GM10266 (cell line): ENCODE measurements at regions not wholly inside any gene's neighbourhood (a gene's known extent, or its start where the extent isn't known, plus 50 kb on each side); places are given as distances from the start of the nearest gene placed in this dataset.

Experiments used
- DNase-seq: peaks from one replicate; pipeline ENCODE4 v3.0.0; 2012; ENCODE audit errors: extremely low spot score
- TF ChIP-seq, protein P1 (sequence below): IDR thresholded peaks from 2 replicates; pipeline ENCODE4 v1.5.1; 2012; ENCODE audit warnings: mild to moderate bottlenecking, low read depth; ENCODE audit not compliant: control insufficient read depth, insufficient read depth; ENCODE audit errors: missing control alignments

DNA sequence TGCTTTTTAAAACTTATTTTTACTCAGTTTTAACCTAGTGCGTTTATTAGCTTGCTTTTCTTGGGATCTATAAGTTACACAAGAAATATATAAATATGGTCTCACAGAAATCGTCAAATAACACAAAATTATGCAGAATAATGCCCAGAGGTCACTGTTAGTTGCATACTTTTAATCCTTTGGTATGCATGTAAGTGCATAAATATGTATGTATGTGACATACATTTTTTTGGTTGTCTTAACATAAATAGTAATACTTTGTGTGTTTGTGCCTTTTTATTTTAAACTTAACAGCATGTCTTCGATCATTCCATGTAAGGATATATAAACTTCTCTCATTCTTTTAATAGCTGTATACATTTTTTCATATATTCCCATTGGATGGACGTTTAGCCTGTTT, 459.6 kb downstream of the PCNX1 start:
- DNase-seq: no peak
- TF ChIP-seq, protein P1, sequence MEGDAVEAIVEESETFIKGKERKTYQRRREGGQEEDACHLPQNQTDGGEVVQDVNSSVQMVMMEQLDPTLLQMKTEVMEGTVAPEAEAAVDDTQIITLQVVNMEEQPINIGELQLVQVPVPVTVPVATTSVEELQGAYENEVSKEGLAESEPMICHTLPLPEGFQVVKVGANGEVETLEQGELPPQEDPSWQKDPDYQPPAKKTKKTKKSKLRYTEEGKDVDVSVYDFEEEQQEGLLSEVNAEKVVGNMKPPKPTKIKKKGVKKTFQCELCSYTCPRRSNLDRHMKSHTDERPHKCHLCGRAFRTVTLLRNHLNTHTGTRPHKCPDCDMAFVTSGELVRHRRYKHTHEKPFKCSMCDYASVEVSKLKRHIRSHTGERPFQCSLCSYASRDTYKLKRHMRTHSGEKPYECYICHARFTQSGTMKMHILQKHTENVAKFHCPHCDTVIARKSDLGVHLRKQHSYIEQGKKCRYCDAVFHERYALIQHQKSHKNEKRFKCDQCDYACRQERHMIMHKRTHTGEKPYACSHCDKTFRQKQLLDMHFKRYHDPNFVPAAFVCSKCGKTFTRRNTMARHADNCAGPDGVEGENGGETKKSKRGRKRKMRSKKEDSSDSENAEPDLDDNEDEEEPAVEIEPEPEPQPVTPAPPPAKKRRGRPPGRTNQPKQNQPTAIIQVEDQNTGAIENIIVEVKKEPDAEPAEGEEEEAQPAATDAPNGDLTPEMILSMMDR: no peak

DNA sequence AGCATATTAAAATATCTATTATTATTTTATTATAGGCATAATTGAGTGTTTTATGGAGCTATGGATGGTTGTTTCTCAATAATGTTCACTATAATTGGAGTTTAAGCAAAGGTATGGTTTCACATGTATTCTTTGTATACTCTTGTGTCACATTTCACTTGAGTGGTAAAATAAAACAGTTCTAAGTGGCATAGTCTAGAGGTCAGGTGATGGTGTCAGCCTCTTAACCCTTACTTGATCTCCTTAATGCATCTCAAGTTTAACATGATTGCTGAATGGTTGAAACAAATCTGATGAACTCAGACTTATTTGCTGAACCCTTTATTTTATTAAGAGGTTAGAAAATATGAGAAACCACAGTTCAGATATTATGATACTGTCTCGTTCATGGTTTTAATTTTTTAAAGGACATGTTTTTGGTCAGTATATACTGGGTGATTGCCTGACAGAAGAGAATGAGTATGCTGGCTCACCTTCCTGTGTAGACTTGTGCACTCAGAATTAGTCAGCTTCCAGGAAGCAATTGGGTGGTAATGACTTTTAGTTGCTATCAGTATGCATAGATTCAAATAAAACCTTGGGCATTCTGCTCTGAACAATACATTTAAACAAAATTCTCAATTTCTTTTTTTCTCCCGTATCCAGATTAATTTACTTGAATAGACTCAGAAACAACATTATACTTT, 464.6 kb downstream of the PCNX1 start:
- peak; percentile 44 for DNase-seq
- TF ChIP-seq, protein P1: no peak

DNA sequence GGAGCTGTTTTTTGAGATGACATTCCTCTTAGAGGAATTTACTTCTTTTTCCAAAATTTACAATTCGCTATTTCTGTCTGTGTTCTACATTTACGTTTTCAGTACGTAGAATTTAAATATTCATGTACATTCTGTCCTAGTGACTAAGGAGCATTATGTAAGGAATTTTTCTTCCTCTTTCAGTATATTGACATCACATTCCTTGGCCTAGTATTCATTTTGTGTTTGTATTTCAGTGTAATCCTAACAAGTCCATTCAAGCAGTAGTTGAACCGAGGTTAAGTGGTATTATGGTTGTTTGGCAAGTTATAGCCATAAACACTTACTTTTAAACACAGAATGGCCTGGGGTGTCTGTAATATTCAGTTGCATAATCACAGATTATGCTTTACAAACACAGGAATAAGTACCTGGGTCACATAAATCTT, 465.2 kb downstream of the PCNX1 start:
- no peak for DNase-seq
- TF ChIP-seq, protein P1: no peak

DNA sequence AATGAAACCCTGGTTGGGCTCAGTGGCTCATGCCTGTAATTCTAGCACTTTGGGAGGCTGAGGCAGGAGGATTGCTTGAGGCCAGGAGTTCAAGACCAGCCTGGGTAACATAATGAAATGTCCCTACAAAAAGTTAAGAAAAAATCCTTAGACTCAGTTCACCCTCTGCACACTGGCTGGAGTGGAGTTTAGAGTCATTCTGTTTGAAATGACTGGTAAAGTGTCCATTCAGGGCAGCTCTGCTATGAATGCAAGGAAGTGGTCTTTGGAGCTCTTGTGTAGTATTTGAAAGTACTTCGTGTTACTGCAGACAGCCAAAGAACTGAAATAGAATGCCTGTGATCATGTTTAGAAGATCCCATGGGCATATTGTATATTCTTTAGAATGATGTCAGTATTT, 466.5 kb downstream of the PCNX1 start:
- TF ChIP-seq, protein P1: no peak
- DNase-seq: no peak

DNA sequence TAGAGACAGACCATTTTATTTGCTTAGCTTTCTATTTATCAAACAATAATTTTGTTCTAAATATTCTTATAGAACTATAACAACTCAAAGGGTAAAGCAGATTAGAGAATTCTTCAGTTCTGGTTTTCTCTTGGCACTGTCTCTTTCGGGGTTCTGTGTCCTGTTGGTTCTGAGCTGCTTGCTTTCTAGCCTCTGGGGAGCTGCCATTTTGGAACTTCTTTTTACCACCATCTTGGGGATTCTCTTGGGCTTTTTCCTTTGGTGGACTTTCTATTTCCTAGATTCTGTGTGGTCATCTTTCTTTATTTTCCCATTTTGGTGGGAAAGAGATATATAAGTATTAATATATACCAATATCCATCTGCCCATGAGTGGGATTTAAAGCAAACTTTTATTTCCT, 467.7 kb downstream of the PCNX1 start:
- TF ChIP-seq, protein P1: no peak
- no peak for DNase-seq

DNA sequence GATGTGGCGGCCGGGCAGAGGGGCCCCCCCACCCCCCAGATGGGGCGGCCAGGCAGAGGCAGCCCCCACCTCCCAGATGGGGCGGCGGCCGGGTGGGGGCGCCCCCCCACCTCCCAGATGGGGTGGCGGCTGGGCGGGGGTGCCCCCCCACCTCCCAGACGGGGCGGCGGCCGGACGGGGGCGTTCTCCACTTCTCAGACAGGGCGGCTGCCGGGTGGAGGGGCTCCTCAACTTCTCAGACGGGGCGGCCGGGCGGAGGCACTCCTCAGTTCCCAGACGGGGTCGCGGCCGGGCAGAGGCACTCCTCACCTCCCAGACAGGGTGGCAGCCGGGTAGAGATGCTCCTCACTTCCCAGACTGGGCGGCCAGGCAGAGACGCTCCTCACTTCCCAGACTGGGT, 469.8 kb downstream of the PCNX1 start:
- DNase-seq: no peak
- TF ChIP-seq, protein P1: no peak

DNA sequence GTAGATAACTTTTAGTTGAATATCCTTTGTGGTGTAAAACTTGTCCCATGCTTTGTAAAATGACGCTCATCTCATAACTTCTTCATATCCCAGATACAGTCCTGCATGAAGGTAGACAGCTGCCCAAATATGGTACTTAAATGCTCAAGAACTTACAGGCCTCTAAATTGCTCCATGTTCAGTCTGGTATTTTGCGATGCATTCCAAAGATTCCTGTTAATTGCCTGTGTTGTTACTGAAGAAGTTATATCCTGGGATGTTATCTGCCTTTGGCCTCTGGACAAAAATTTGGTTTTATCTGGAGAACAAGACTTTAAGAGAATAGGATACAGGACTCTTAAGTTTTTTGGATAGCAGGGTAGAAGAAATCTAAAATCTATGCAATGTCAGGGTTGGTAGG, 473.0 kb downstream of the PCNX1 start:
- DNase-seq: no peak
- TF ChIP-seq, protein P1: no peak
